Fibroblast of skin of left quadriceps (primary cell): ENCODE measurements at regions not wholly inside any gene's neighbourhood (a gene's known extent, or its start where the extent isn't known, plus 50 kb on each side); places are given as distances from the start of the nearest gene placed in this dataset.
"Not testable (repeated sequence)": the region's sequence is repeated elsewhere in the genome, so short reads cannot be mapped to it uniquely, and the experiment has no call there.

Experiments used
- DNase-seq, 2 experiments: peaks; one replicate each; pipeline ENCODE4 v3.0.0-alpha.2; 2013; ENCODE audit warnings: low read depth in 2 of 2

- no peak for DNase-seq
Observed at GRCh38 chr6:137709424-137710236, 157.4 kb upstream of the TNFAIP3 start.

- DNase-seq = no peak
Observed at GRCh38 chr6:137711972-137712371, 155.1 kb upstream of the TNFAIP3 start.

- DNase-seq = no peak
Observed at GRCh38 chr6:137712587-137712986, 154.5 kb upstream of the TNFAIP3 start.

- no peak for DNase-seq
Observed at GRCh38 chr6:137715589-137716045, 151.4 kb upstream of the TNFAIP3 start.

GRCh38 chr6:137717074-137718073 lies 149.7 kb upstream of the TNFAIP3 start:
- no peak for DNase-seq

GRCh38 chr6:137718903-137719302 lies 148.2 kb upstream of the TNFAIP3 start:
- DNase-seq = not testable (repeated sequence)

- peak in 1 of 2 experiments; percentile 20 for DNase-seq
Observed at GRCh38 chr6:137722749-137723272, 144.2 kb upstream of the TNFAIP3 start.

GRCh38 chr6:137723273-137724017 lies 143.6 kb upstream of the TNFAIP3 start:
- DNase-seq = no peak

GRCh38 chr6:137724018-137724403 lies 143.0 kb upstream of the TNFAIP3 start:
- no peak for DNase-seq

GRCh38 chr6:137724495-137725211 lies 142.4 kb upstream of the TNFAIP3 start:
- DNase-seq = no peak

- DNase-seq = no peak
Observed at GRCh38 chr6:137725949-137726348, 141.1 kb upstream of the TNFAIP3 start.

- DNase-seq = no peak
Observed at GRCh38 chr6:137726582-137726981, 140.5 kb upstream of the TNFAIP3 start.

GRCh38 chr6:137727216-137727765 lies 139.8 kb upstream of the TNFAIP3 start:
- DNase-seq = no peak

GRCh38 chr6:137728386-137729349 lies 138.4 kb upstream of the TNFAIP3 start:
- DNase-seq = peak; percentile 53 to 54

- peak; percentile 83 to 85 for DNase-seq
Observed at GRCh38 chr6:137729866-137730629, 137.0 kb upstream of the TNFAIP3 start.

- DNase-seq = no peak
Observed at GRCh38 chr6:137731600-137731959, 135.5 kb upstream of the TNFAIP3 start.

- no peak for DNase-seq
Observed at GRCh38 chr6:137731960-137732616, 135.0 kb upstream of the TNFAIP3 start.

GRCh38 chr6:137733372-137733771 lies 133.7 kb upstream of the TNFAIP3 start:
- DNase-seq = no peak
